Fibroblast of the aortic adventitia (primary cell): ENCODE measurements at regions not wholly inside any gene's neighbourhood (a gene's known extent, or its start where the extent isn't known, plus 50 kb on each side); places are given as distances from the start of the nearest gene placed in this dataset.

Source experiments
- DNase-seq: peaks from one replicate; pipeline ENCODE4 v3.0.0-alpha.2; 2010; ENCODE audit warnings: low read depth
- H3K4me3 ChIP-seq: 2 replicates; pipeline ENCODE4 v1.5.1; 2011; ENCODE audit warnings: low read depth, mild to moderate bottlenecking, control low read depth, low read length, moderate library complexity
- TF ChIP-seq, protein P1 (sequence below): IDR thresholded peaks from 2 replicates; pipeline ENCODE4 v1.5.1; 2011; ENCODE audit warnings: mild to moderate bottlenecking, low read length, control low read depth, inconsistent platforms; ENCODE audit not compliant: insufficient read depth

DNA sequence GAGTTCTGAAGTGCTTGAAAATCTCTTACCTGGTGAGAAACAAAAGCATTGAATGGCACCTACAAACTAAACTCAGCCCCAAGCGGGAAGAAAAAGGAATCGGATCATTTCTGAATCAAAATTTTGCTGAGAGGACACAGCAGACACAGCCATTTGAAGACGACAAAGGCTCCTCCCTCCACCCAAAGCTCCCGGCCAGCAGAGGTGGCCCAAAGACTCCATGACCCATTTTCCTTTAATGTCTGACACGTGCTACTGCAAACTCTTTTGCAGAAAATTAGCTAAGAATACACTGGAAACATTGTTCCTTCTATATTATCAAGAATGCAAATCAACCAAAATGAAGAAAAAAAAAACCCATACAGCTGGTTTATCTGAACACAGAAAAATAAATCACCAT lies 85.9 kb upstream of the FOXN3 start:
- DNase-seq: no peak
- TF ChIP-seq, protein P1, sequence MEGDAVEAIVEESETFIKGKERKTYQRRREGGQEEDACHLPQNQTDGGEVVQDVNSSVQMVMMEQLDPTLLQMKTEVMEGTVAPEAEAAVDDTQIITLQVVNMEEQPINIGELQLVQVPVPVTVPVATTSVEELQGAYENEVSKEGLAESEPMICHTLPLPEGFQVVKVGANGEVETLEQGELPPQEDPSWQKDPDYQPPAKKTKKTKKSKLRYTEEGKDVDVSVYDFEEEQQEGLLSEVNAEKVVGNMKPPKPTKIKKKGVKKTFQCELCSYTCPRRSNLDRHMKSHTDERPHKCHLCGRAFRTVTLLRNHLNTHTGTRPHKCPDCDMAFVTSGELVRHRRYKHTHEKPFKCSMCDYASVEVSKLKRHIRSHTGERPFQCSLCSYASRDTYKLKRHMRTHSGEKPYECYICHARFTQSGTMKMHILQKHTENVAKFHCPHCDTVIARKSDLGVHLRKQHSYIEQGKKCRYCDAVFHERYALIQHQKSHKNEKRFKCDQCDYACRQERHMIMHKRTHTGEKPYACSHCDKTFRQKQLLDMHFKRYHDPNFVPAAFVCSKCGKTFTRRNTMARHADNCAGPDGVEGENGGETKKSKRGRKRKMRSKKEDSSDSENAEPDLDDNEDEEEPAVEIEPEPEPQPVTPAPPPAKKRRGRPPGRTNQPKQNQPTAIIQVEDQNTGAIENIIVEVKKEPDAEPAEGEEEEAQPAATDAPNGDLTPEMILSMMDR: no peak

DNA sequence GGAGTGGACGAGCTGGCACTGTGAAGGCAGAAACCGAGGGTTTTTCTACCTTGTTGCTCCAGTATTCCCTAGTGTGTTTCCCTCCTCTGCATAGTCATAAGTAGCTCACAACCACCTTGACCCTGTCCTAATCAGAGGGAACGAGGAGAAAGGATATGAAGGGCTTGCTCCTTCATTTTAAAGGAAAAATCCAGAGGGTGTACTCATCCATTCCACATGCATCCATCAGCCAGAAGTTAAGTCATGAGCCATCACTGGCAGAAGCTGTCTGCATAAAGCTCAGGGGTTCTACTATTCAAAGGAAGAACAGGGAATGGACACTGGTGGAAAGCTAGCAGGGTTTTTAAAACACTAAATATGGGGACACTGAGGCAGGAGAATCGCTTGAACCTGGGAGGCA lies 84.3 kb upstream of the FOXN3 start:
- no peak for DNase-seq
- no peak overlapping the region for H3K4me3 ChIP-seq
- TF ChIP-seq, protein P1: no peak

More for the DNA sequence above, 85.9 kb upstream of the FOXN3 start:
- H3K4me3 ChIP-seq: no peak overlapping the region

DNA sequence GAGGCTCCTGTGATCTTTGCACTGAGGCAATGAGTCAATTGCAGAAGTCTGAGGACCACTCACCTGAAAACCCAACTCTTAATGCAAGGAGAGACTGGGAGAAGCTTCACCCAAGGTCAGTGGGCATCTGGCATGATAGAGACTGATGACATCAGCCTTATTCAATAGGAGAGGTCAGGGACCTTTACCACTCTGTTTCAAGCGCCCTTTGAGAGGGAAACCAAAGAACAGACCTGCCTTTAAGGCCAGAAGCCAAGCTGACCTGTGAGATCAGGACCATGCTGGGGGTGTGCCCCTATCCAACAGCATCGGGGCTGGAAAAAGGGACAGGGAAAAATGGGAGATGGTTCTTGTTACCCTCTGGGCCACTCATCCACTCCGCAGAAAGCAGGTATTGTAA lies 83.3 kb upstream of the FOXN3 start:
- TF ChIP-seq, protein P1: no peak
- DNase-seq: no peak
- no peak overlapping the region for H3K4me3 ChIP-seq

DNA sequence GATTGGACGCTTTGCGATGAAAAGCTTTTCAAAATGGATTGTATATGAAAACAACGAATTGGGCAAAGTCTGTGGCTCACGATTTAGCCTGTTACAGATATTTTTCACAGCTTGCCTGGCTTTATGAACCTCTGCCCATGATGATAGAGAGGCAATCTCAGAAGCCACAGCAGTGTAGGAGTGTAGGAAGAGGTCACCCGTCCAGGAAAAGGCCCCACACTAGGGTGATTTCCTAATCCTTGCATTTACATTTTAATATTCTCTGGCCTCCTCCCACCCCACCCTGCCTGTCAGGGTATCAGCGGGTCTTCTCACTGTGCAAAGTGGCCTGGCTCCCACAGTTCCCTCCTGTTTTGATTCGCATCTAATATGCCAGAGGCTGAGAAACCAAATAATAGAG lies 81.8 kb upstream of the FOXN3 start:
- TF ChIP-seq, protein P1: no peak

DNA sequence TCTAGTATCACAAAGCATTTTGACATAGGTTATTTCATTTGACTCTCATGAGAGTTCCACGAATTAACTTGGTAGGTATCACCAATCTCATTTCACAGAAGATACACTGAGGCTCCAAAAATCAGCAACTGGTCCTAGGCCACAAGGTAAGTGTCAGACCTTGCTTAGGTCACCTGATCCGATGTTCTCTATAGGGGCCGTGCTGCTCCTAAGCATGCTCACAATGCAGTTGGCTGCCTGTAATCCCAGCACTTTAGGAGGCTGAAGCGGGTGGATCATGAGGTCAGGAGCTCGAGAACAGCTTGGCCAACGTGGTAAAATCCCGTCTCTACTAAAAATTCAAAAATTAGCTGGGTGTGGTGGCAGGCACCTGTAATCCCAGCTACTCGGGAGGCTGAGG lies 78.7 kb upstream of the FOXN3 start:
- H3K4me3 ChIP-seq: no peak overlapping the region
- no peak for DNase-seq
- TF ChIP-seq, protein P1: no peak

More for the DNA sequence above, 81.8 kb upstream of the FOXN3 start:
- no peak overlapping the region for H3K4me3 ChIP-seq
- no peak for DNase-seq

DNA sequence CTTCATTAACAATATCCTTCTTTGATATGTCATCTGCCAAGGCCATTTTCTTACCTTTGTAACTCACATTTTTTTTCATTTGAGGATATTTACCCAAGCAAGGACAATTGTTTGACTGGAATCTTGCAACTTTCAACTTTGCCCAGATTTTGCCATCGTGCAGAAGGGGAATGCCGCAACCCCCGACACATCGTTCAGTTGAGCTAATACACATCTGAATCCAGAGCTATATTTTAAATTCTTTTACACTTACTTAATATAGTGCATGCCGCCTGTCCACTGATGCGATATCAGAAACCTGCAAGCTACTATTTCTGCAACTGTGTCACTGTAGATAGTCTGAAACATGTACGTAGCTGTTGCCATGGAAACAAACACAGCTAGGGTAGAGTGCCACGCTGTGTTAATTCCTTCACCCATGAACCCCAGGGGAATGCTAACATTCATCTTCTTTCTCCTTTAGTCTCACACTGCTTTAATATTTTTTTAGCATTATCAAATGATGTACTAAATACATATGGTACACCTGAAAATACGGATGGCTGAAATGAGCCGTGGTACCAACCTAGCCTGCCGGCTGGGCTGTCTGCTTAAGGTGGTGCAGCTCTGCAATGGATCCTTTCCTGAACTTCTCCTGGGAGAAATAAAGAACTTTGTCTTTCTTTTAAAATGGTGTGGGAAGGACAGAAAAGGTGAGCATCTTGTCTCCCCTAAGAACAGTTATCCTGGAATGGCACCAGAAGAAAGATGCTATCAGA lies 77.0 kb upstream of the FOXN3 start:
- no peak overlapping the region for H3K4me3 ChIP-seq
- TF ChIP-seq, protein P1: no peak

DNA sequence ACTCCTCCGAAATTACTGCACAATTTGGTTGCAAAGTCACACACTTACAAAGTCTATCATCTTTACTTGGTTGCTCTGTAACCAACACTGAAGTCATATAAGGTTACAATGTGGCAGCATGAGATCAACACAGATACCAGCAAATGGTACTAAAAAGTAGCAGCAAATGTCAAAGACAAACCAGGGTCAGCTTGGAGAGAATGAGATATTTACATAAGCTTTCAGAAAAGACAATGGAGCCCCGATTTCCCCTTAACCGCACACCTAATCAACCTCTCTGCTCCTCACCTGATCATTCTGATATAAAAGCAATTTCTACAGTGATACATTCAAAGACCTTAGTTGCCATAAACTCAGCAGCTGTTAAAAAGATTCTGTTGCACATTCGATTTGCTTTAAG lies 76.4 kb upstream of the FOXN3 start:
- H3K4me3 ChIP-seq: no peak overlapping the region
- TF ChIP-seq, protein P1: no peak
- DNase-seq: no peak

More for the DNA sequence above, 77.0 kb upstream of the FOXN3 start:
- DNase-seq: no peak
